MCF 10A (cell line): ENCODE measurements at regions not wholly inside any gene's neighbourhood (a gene's known extent, or its start where the extent isn't known, plus 50 kb on each side); places are given as distances from the start of the nearest gene placed in this dataset.

Experiments
- BruUV-seq: library from RNA; stranded (reverse); fragments of 400-500 nt; replicated peaks from 2 replicates; lab custom pipeline; 2021; lab: Mats Ljungman, UMichigan
- CTCF ChIA-PET: fragments of 300-600 bp; sonication (Branson Sonifier 250); formaldehyde crosslinking; extraction: SDS; loops from one replicate; lab custom pipeline; 2021; ENCODE audit warnings: antibody characterized with exemption, inconsistent platforms; lab: Yijun Ruan, JAX
- POLR2A ChIA-PET: fragments of 300-600, 350-650 bp; sonication (Branson Sonifier 250); formaldehyde crosslinking; extraction: SDS; loops from one replicate; lab custom pipeline; 2020; ENCODE audit warnings: antibody characterized with exemption, inconsistent platforms; lab: Yijun Ruan, JAX
- DNase-seq: peaks from one replicate; pipeline ENCODE4 v3.0.0-alpha.2; 2018; ENCODE audit not compliant: unreplicated experiment
- H3K27ac Mint-ChIP-seq: one replicate; pipeline ENCODE4 v1.8.0; 2022; ENCODE audit warnings: mild to moderate bottlenecking, low read depth, mixed read lengths; ENCODE audit not compliant: unreplicated experiment
- H3K27me3 Mint-ChIP-seq: one replicate; pipeline ENCODE4 v1.8.0; 2022; ENCODE audit warnings: mixed read lengths; ENCODE audit not compliant: insufficient read depth, unreplicated experiment
- H3K36me3 Mint-ChIP-seq: one replicate; pipeline ENCODE4 v1.8.0; 2022; ENCODE audit warnings: mild to moderate bottlenecking, moderate library complexity, mixed read lengths; ENCODE audit not compliant: insufficient read depth, unreplicated experiment
- H3K4me1 Mint-ChIP-seq: one replicate; pipeline ENCODE4 v1.8.0; 2022; ENCODE audit warnings: mixed read lengths; ENCODE audit not compliant: insufficient read depth, unreplicated experiment
- H3K4me3 Mint-ChIP-seq: one replicate; pipeline ENCODE4 v1.8.0; 2022; ENCODE audit warnings: mild to moderate bottlenecking, moderate library complexity, mixed read lengths; ENCODE audit not compliant: unreplicated experiment
- H3K9me3 Mint-ChIP-seq: one replicate; pipeline ENCODE4 v1.8.0; 2022; ENCODE audit warnings: mixed read lengths; ENCODE audit not compliant: unreplicated experiment
- intact Hi-C: fragments of 100-400 bp; cut with micrococcal nuclease; formaldehyde crosslinking; loops from 2 replicates; pipeline ENCODE4 v1.14.1; 2022
- TF ChIP-seq, protein P1 (sequence below): fragments of 200-600 bp; IDR thresholded peaks from one replicate; pipeline ENCODE4 v1.8.0; 2022; ENCODE audit warnings: antibody characterized with exemption, mild to moderate bottlenecking; ENCODE audit not compliant: unreplicated experiment

DNA sequence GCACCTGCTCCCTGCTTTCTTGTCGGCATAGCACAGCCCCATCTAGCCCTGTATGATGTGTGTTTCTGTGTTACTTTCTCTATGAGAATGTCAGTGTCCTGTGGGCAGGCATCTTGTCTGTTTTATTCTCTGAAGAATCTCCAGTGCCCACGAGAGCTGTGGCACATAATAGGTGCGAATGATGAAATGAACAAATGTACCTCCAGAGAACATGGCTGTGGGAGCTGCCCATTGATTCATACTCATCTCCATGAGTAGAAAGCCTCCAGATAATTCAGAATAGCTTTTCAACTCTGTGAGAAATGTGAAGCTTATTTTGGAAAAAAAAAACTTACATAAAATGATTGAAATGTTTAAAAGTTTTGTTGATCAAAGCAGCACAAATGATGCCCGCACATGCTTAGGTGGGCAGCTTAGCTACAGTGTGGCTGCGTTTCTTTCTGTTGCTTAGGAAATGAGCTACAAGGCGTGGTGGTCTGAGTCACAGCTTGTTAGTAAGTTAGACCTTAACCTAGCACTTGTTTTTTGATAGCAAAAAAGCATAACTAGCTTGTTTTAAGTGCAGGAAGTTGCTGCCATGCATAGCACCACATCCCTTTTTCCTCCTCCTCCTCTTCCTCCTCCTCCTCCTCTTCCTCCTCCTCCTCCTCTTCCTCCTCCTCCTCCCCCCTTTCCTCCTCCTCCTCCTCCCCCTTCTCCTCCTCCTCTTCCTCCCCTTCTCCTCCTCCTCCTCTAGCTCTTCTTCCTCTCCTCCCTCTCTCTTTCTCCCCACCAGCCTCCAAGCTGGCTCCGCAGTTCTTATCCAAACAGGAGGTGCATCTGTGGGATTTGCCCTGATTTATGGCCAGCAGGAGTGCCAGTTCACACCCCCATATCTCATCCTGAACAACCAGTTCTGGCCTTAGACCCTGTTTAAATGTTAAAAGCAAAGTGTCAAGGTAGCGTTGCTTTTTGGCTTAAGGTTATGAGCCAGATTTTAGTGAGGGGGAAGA is 221.5 kb downstream of the IRF8 start:
- POLR2A ChIA-PET: no interaction called here
- no peak for DNase-seq
- Mint-ChIP-seq H3K4me3 (no peak overlapping the region), H3K36me3 (no peaks in the 10 kb centered on the region), H3K27ac (no peak overlapping the region), H3K4me1 (no peaks in the 10 kb centered on the region), H3K9me3 (no peaks in the 10 kb centered on the region), H3K27me3 (peaks cover 97% of the 10 kb centered on the region)
- CTCF ChIA-PET: interaction anchor here (0.9 kb wide), 1 partner anchor 190 kb away, joined by 3 read pairs; no protein-coding TSS in a partner anchor
- TF ChIP-seq, protein P1, sequence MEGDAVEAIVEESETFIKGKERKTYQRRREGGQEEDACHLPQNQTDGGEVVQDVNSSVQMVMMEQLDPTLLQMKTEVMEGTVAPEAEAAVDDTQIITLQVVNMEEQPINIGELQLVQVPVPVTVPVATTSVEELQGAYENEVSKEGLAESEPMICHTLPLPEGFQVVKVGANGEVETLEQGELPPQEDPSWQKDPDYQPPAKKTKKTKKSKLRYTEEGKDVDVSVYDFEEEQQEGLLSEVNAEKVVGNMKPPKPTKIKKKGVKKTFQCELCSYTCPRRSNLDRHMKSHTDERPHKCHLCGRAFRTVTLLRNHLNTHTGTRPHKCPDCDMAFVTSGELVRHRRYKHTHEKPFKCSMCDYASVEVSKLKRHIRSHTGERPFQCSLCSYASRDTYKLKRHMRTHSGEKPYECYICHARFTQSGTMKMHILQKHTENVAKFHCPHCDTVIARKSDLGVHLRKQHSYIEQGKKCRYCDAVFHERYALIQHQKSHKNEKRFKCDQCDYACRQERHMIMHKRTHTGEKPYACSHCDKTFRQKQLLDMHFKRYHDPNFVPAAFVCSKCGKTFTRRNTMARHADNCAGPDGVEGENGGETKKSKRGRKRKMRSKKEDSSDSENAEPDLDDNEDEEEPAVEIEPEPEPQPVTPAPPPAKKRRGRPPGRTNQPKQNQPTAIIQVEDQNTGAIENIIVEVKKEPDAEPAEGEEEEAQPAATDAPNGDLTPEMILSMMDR: no peak
- no TSS peak for BruUV-seq
- intact Hi-C loops: no loop called here

DNA sequence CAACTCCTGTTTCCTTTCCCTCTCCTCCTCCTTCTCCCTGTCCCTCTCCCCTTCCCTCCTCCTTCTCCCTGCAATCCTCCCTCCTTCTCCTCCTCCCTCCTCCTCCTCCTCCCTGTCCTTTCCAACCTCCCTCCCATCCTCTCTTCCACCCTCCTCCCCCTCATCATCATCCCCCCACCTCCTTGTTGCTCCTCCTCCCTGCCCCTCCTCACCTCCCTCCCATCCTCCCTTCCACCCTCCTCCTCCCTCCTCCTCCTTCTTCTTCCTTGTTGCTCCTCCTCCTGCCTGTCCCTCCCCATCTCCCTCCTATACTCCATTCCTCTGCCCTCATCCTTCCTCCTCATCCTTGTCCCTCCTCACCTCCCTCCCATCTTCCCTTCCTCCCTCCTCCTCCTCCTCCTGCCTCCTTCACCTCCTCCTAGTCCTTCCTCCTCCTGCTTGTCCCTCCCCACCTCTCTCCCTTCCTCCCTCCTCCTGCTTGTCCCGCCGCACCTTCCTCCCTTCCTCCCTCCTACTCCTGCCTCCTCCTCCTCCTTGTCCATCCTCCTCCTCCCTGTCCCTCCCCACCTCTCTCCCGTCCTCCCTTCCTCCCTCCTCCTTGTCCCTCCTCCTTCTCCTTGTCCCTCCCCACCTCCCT is 222.5 kb downstream of the IRF8 start:
- Mint-ChIP-seq H3K27ac (no peak overlapping the region), H3K36me3 (no peaks in the 10 kb centered on the region), H3K27me3 (peaks cover 93% of the 10 kb centered on the region), H3K9me3 (no peaks in the 10 kb centered on the region), H3K4me3 (no peak overlapping the region), H3K4me1 (no peaks in the 10 kb centered on the region)
- no peak for DNase-seq
- no TSS peak for BruUV-seq
- POLR2A ChIA-PET: no interaction called here
- intact Hi-C loops: no loop called here
- CTCF ChIA-PET: interaction anchor here (0.6 kb wide), 1 partner anchor 27 kb away, joined by 3 read pairs; no protein-coding TSS in a partner anchor
- TF ChIP-seq, protein P1: no peak

DNA sequence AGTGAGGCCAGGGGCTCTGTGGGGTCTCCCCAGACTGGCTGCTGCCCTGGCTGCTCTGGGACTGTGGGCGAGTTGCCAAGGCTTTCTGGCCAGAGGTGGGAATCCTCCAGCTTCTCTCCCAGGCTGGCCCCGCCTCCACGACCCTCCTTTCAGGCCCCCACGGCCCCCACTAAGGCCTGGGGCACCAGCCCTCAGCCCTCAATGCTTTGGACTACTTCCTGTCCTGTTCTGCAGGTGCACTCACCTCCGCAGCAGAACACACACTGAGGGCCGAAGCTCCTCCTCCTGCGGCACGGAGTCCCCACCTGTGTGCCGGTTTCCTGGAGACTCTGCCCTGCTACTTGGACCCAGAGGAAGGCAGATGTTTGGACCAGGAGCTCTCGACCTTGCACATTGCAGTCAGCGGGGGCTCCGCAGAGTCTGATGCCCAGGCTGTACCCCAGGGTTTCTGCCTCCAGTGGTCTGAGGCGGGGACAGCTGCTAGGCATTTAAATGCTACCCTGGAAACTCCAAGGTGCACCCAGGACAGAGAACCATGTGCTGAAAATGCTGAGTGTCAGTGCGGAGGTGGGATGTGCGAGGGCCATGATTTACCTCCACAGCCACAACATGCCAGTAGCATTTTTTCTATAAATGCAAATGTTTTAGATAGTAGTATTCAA is 223.8 kb downstream of the IRF8 start:
- BruUV-seq: no TSS peak
- ChIA-PET CTCF (interaction anchor here (0.7 kb wide), 1 partner anchor 415 kb away, joined by 3 read pairs; no protein-coding TSS in a partner anchor), POLR2A (no interaction called here)
- intact Hi-C loops: no loop called here
- H3K4me1 Mint-ChIP-seq: no peaks in the 10 kb centered on the region
- TF ChIP-seq, protein P1: no peak
- no peaks in the 10 kb centered on the region for H3K9me3 Mint-ChIP-seq
- no peak for DNase-seq
- H3K27ac Mint-ChIP-seq: no peak overlapping the region
- no peak overlapping the region for H3K4me3 Mint-ChIP-seq
- no peaks in the 10 kb centered on the region for H3K36me3 Mint-ChIP-seq
- peaks cover 96% of the 10 kb centered on the region for H3K27me3 Mint-ChIP-seq

DNA sequence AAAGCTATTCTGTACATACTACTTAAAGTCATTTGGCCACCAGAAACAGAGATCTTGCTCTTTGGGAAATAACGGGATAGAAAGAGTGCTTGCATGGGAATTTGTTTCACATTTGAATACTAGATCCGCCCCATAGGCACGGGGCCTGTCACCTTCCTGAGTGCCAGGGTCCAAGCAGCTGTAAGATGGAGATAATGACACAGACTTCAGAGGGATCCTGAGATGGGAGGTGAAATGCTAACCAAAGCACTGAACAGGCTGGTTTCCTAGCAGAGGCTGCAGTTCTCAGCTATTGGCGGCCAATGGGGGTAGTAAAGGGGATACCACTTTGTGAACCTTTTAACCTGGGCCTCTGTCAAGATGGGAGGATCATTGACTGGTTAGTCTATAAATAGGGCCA is 225.4 kb downstream of the IRF8 start:
- POLR2A ChIA-PET: no interaction called here
- H3K27ac Mint-ChIP-seq: no peak overlapping the region
- H3K4me1 Mint-ChIP-seq: no peaks in the 10 kb centered on the region
- no peaks in the 10 kb centered on the region for H3K36me3 Mint-ChIP-seq
- intact Hi-C loops: no loop called here
- CTCF ChIA-PET: interaction anchor here (1.3 kb wide), 1 partner anchor 17 kb away, joined by 3 read pairs; no protein-coding TSS in a partner anchor
- no peaks in the 10 kb centered on the region for H3K9me3 Mint-ChIP-seq
- no TSS peak for BruUV-seq
- H3K27me3 Mint-ChIP-seq: peaks cover 96% of the 10 kb centered on the region
- no peak for DNase-seq
- TF ChIP-seq, protein P1: no peak
- H3K4me3 Mint-ChIP-seq: no peak overlapping the region
